Endothelial cell of umbilical vein (primary cell): ENCODE measurements at regions not wholly inside any gene's neighbourhood (a gene's known extent, or its start where the extent isn't known, plus 50 kb on each side); places are given as distances from the start of the nearest gene placed in this dataset.

Experiments used
- BruUV-seq: library from RNA; stranded (reverse); fragments of 400-500 nt; replicated peaks from 2 replicates; lab custom pipeline; 2021; lab: Mats Ljungman, UMichigan
- CTCF ChIA-PET: fragments of 300-600, 350-600 bp; sonication (Branson Sonifier 250); formaldehyde crosslinking; loops from one replicate; lab custom pipeline; 2021; ENCODE audit warnings: antibody characterized with exemption, inconsistent platforms; lab: Charles Lee
- POLR2A ChIA-PET: fragments of 300-600, 350-600 bp; sonication (Branson Sonifier 250); formaldehyde crosslinking; loops from one replicate; lab custom pipeline; 2021; ENCODE audit warnings: antibody characterized with exemption, inconsistent platforms; lab: Charles Lee
- DNase-seq: peaks from one replicate; pipeline ENCODE4 v3.0.0-alpha.2; 2011; ENCODE audit warnings: low read depth, low spot score
- FAIRE-seq: peaks from 2 replicates; lab custom pipeline; 2011; peaks lifted over from hg19 to GRCh38; lab: Jason Lieb, UNC
- H2AFZ ChIP-seq: 2 replicates; pipeline ENCODE4 v1.6.0; 2012; ENCODE audit warnings: low read depth, low read length, control low read depth, inconsistent platforms
- H3K27ac ChIP-seq: 2 replicates; pipeline ENCODE4 v1.5.1; 2011; ENCODE audit warnings: low read depth, mild to moderate bottlenecking, control low read depth, low read length, moderate library complexity; ENCODE audit not compliant: insufficient read depth
- H3K27me3 ChIP-seq, 2 experiments: 2 replicates each; pipeline versions ENCODE4 v1.6.0 to v1.6.1; 2011; ENCODE audit warnings: low read length in 2 of 2, mixed read lengths in 1 of 2; ENCODE audit not compliant: control insufficient read depth in 2 of 2, insufficient read depth in 2 of 2
- H3K36me3 ChIP-seq, 2 experiments: 2 replicates in 1 of 2; 3 replicates in 1 of 2; pipeline ENCODE4 v1.5.1; 2011; ENCODE audit warnings: low read length in 2 of 2, mild to moderate bottlenecking in 1 of 2, moderate library complexity in 1 of 2; ENCODE audit not compliant: control insufficient read depth in 2 of 2, insufficient read depth in 2 of 2; ENCODE audit errors: extremely low read depth in 1 of 2
- H3K4me1 ChIP-seq: 3 replicates; pipeline ENCODE4 v1.5.1; 2011; ENCODE audit warnings: mild to moderate bottlenecking, low read length; ENCODE audit not compliant: control insufficient read depth, insufficient read depth; ENCODE audit errors: extremely low read depth
- H3K4me2 ChIP-seq: 2 replicates; pipeline ENCODE4 v1.6.1; 2011; ENCODE audit warnings: low read length, control low read depth, mixed read lengths; ENCODE audit not compliant: insufficient read depth
- H3K4me3 ChIP-seq, 3 experiments: fragments of 200-600 bp in 1 of 3; sonication (generic), shearing (Covaris generic) in 1 of 3; replicated peaks in 1 of 3; 2 replicates each; pipeline ENCODE4 v1.5.1; 2011 to 2016; ENCODE audit warnings: control low read depth in 3 of 3, low read length in 3 of 3, mild to moderate bottlenecking in 2 of 3, inconsistent platforms in 1 of 3, low read depth in 1 of 3, moderate library complexity in 1 of 3; ENCODE audit not compliant: insufficient read depth in 1 of 3
- H3K79me2 ChIP-seq: 2 replicates; pipeline ENCODE4 v1.6.0; 2012; ENCODE audit warnings: low read length, inconsistent platforms; ENCODE audit not compliant: control insufficient read depth, insufficient read depth
- H3K9ac ChIP-seq: replicated peaks from 2 replicates; pipeline ENCODE3; 2011; ENCODE audit warnings: low read length, control low read depth; ENCODE audit not compliant: insufficient read depth; ENCODE audit errors: extremely low read depth
- H3K9me1 ChIP-seq: replicated peaks from 3 replicates; pipeline ENCODE4 v1.6.0; 2011; ENCODE audit warnings: mild to moderate bottlenecking, low read length; ENCODE audit not compliant: control insufficient read depth, insufficient read depth; ENCODE audit errors: extremely low read depth
- H3K9me3 ChIP-seq: replicated peaks from 2 replicates; pipeline ENCODE4 v1.5.1; 2012; ENCODE audit warnings: low read length, inconsistent platforms; ENCODE audit not compliant: control insufficient read depth, insufficient read depth
- H4K20me1 ChIP-seq: replicated peaks from 2 replicates; pipeline ENCODE3; 2011; ENCODE audit warnings: mild to moderate bottlenecking, low read length; ENCODE audit not compliant: control insufficient read depth, insufficient read depth; ENCODE audit errors: extremely low read depth
- CTCF ChIP-seq, 2 donors: IDR thresholded peaks; 1 replicate in 1 of 2; 2 replicates in 1 of 2; pipeline ENCODE4 v1.5.1; 2011; ENCODE audit warnings: low read length in 2 of 2, mild to moderate bottlenecking in 2 of 2, moderate library complexity in 2 of 2, control low read depth in 1 of 2, inconsistent platforms in 1 of 2, low read depth in 1 of 2; ENCODE audit not compliant: insufficient read depth in 1 of 2; ENCODE audit errors: extremely low read depth in 1 of 2
- EZH2 ChIP-seq: IDR thresholded peaks from 2 replicates; pipeline ENCODE4 v1.6.1; 2012; ENCODE audit warnings: borderline replicate concordance, low read depth, mild to moderate bottlenecking, moderate library complexity, low read length, inconsistent platforms; ENCODE audit not compliant: severe bottlenecking
- FOS ChIP-seq: IDR thresholded peaks from 2 replicates; pipeline ENCODE4 v1.6.1; 2011; ENCODE audit warnings: mild to moderate bottlenecking, low read length, moderate library complexity, borderline replicate concordance; ENCODE audit not compliant: insufficient read depth
- GATA2 ChIP-seq: IDR thresholded peaks from 2 replicates; pipeline ENCODE4 v1.7.0; 2011; ENCODE audit warnings: low read depth, mild to moderate bottlenecking, moderate library complexity, mixed read lengths, low read length; ENCODE audit not compliant: insufficient read length, insufficient read depth
- JUN ChIP-seq: IDR thresholded peaks from 2 replicates; pipeline ENCODE4 v1.6.1; 2011; ENCODE audit warnings: borderline replicate concordance, low read depth; ENCODE audit not compliant: insufficient read length, insufficient read depth
- MAX ChIP-seq: IDR thresholded peaks from 2 replicates; pipeline ENCODE4 v1.6.1; 2011; ENCODE audit not compliant: insufficient read depth, insufficient read length
- MYC ChIP-seq: IDR thresholded peaks from one replicate; pipeline ENCODE4 v1.6.1; 2011; ENCODE audit warnings: mild to moderate bottlenecking, low read depth, low read length
- POLR2A ChIP-seq: IDR thresholded peaks from 2 replicates; pipeline ENCODE4 v1.6.1; 2012; ENCODE audit warnings: low read depth, mild to moderate bottlenecking, control low read depth, low read length
- POLR2AphosphoS5 ChIP-seq: IDR thresholded peaks from 2 replicates; pipeline ENCODE4 v1.6.1; 2012; ENCODE audit warnings: low read depth, mild to moderate bottlenecking, control low read depth, low read length, moderate library complexity; ENCODE audit not compliant: insufficient read depth
- dilution Hi-C: fragments of 300-500 bp; cut with MboI; formaldehyde crosslinking; loops from one replicate; pipeline ENCODE4 v1.15.0; 2019; ENCODE audit warnings: low sequenced_read_pairs; ENCODE audit not compliant: extremely low pct_ligation_motif_present
- intact Hi-C: fragments of 100-400 bp; cut with micrococcal nuclease; formaldehyde crosslinking; loops from one replicate; pipeline ENCODE4 v1.10.0; 2022

- H3K36me3 ChIP-seq, result no peaks in the 10 kb centered on the region
- H4K20me1 ChIP-seq, result no peaks in the 10 kb centered on the region
- H3K9me1 ChIP-seq, result no peaks in the 10 kb centered on the region
- no peak overlapping the region for H3K4me3 ChIP-seq
- BruUV-seq, result no TSS peak
- H2AFZ ChIP-seq, result no peak overlapping the region
- H3K27ac ChIP-seq, result no peak overlapping the region
- intact Hi-C loops, result no loop called here
- ChIA-PET CTCF (no interaction called here), POLR2A (no interaction called here)
- H3K9ac ChIP-seq, result no peak overlapping the region
- H3K9me3 ChIP-seq, result no peaks in the 10 kb centered on the region
- TF ChIP-seq JUN (no peak), MYC (no peak), POLR2AphosphoS5 (no peak), CTCF (IDR thresholded peaks at IDR 0.05; ENCODE audit: extremely low read depth in 1 of 2, insufficient read depth in 1 of 2, low read depth in 1 of 2, low read length in 2 of 2) (no peak), FOS (no peak), GATA2 (no peak), POLR2A (no peak), EZH2 (no peak), MAX (no peak)
- DNase-seq (no peak), FAIRE-seq (no peak)
- dilution Hi-C loops, result no loop called here
- peaks cover 2 to 6% of the 10 kb centered on the region in 2 experiments for H3K27me3 ChIP-seq
- H3K4me1 ChIP-seq, result no peaks in the 10 kb centered on the region
- H3K79me2 ChIP-seq, result no peaks in the 10 kb centered on the region
- H3K4me2 ChIP-seq, result no peak overlapping the region
Observed at GRCh38 chr6:85300581-85300980, 149.3 kb upstream of the NT5E start.
